Loucy (cell line): ENCODE measurements at regions not wholly inside any gene's neighbourhood (a gene's known extent, or its start where the extent isn't known, plus 50 kb on each side); places are given as distances from the start of the nearest gene placed in this dataset.

Experiments
- H2AFZ ChIP-seq: fragments of 200-600 bp; sonication (generic); 2 replicates; pipeline ENCODE4 v1.6.0; 2016; ENCODE audit warnings: antibody characterized with exemption, mild to moderate bottlenecking, low read length, moderate library complexity
- H3F3A ChIP-seq: fragments of 200-600 bp; 2 replicates; pipeline ENCODE4 v1.6.0; 2016; ENCODE audit warnings: antibody characterized with exemption, low read depth, mild to moderate bottlenecking
- H3K27me3 ChIP-seq: fragments of 200-600 bp; sonication (generic); 2 replicates; pipeline ENCODE4 v1.6.1; 2014; ENCODE audit warnings: low read length, mild to moderate bottlenecking; ENCODE audit not compliant: insufficient read depth, poor library complexity, severe bottlenecking
- H3K36me3 ChIP-seq: fragments of 200-600 bp; sonication (generic); 2 replicates; pipeline ENCODE4 v1.6.1; 2016; ENCODE audit warnings: low read length; ENCODE audit not compliant: insufficient read depth
- H3K4me1 ChIP-seq: fragments of 200-600 bp; sonication (generic); 2 replicates; pipeline ENCODE4 v1.5.1; 2014; ENCODE audit warnings: low read length, mild to moderate bottlenecking; ENCODE audit not compliant: insufficient read depth, poor library complexity, severe bottlenecking
- H3K4me2 ChIP-seq: fragments of 200-600 bp; sonication (generic); 2 replicates; pipeline ENCODE4 v1.6.0; 2014; ENCODE audit warnings: antibody characterized with exemption, low read length, low read depth, mild to moderate bottlenecking; ENCODE audit not compliant: poor library complexity, severe bottlenecking
- H3K4me3 ChIP-seq: fragments of 200-600 bp; sonication (generic); 2 replicates; pipeline ENCODE4 v1.5.1; 2014; ENCODE audit warnings: low read length, mild to moderate bottlenecking, mixed read lengths; ENCODE audit not compliant: poor library complexity, severe bottlenecking
- H3K79me2 ChIP-seq: fragments of 200-600 bp; sonication (generic); 2 replicates; pipeline ENCODE4 v1.6.1; 2014; ENCODE audit warnings: low read length; ENCODE audit not compliant: insufficient read depth
- H3K9ac ChIP-seq: fragments of 200-600 bp; sonication (generic); 2 replicates; pipeline ENCODE4 v1.6.0; 2014; ENCODE audit warnings: mild to moderate bottlenecking, low read depth, low read length, moderate library complexity; ENCODE audit not compliant: poor library complexity, severe bottlenecking
- H3K9me2 ChIP-seq: fragments of 200-600 bp; sonication (generic); replicated peaks from 2 replicates; pipeline ENCODE4 v1.6.1; 2016; ENCODE audit warnings: low read depth, low read length, mixed read lengths
- H3K9me3 ChIP-seq: fragments of 200-600 bp; sonication (generic); 2 replicates; pipeline ENCODE4 v1.6.1; 2014; ENCODE audit warnings: mild to moderate bottlenecking, antibody characterized with exemption, low read length, low read depth; ENCODE audit not compliant: insufficient read depth
- H4K20me1 ChIP-seq: fragments of 200-600 bp; sonication (generic); 2 replicates; pipeline ENCODE4 v1.6.0; 2014; ENCODE audit warnings: antibody characterized with exemption, low read length, mild to moderate bottlenecking; ENCODE audit not compliant: insufficient read depth, poor library complexity, severe bottlenecking
- EZH2phosphoT487 ChIP-seq: fragments of 200-600 bp; IDR thresholded peaks from 2 replicates; pipeline ENCODE4 v1.6.1; 2018; ENCODE audit warnings: antibody characterized with exemption, mild to moderate bottlenecking, moderate library complexity, borderline replicate concordance
- TF ChIP-seq, protein P1 (sequence below): fragments of 200-600 bp; sonication (generic); conservative IDR thresholded peaks from 2 replicates; pipeline ENCODE4 v1.5.1; 2014; ENCODE audit warnings: mild to moderate bottlenecking, antibody characterized with exemption, low read length

DNA sequence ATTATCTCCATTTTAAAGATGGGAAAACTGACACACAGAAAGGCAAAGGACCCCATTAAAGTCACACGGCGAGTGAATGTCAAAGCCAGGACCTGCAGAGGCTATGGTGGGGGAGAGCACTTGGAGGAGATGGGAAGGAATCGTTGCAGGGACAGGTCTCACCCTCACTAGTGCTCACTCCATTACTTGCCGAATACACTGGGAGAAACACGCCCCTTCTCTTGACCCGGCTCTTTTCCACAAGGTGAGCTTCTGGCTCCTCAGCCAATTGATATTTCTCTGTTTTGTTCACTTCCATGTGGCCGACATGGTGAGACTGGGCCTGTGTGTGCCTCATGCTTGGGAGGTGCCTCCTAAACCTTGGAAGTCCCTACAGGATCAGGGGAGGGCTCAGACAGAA is 117.8 kb upstream of the KCNG1 start:
- no peak for TF ChIP-seq EZH2phosphoT487
- no peaks in the 10 kb centered on the region for H3K27me3 ChIP-seq

DNA sequence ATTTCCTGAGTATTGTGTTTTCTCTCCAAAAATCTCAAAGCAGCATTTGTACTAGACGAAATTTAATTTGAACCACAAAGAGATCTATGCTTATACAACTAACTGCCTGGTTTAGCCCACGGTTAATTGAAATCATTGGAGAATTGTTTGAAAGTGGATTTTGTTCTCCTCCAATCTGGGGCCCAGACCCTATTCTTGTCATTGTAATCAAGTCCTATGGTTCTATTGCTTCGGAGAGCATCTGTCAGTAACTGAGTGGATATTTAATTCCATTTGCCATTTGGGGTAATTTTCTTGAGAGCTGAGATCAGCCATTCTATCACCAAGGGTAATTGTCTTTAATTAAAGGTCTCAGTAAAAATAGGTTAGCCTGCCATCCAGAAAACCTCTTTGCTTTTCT is 117.0 kb upstream of the KCNG1 start:
- Histone ChIP-seq H3K9me2 (no peaks in the 10 kb centered on the region), H3K9me3 (no peaks in the 10 kb centered on the region), H3K36me3 (no peaks in the 10 kb centered on the region), H3K4me3 (no peak overlapping the region), H3K27me3 (no peaks in the 10 kb centered on the region), H3K9ac (no peak overlapping the region), H3K4me2 (no peak overlapping the region), H3K4me1 (no peaks in the 10 kb centered on the region), H4K20me1 (no peaks in the 10 kb centered on the region), H3F3A (no peaks in the 10 kb centered on the region), H3K79me2 (no peaks in the 10 kb centered on the region), H2AFZ (no peak overlapping the region)
- TF ChIP-seq, protein P1, sequence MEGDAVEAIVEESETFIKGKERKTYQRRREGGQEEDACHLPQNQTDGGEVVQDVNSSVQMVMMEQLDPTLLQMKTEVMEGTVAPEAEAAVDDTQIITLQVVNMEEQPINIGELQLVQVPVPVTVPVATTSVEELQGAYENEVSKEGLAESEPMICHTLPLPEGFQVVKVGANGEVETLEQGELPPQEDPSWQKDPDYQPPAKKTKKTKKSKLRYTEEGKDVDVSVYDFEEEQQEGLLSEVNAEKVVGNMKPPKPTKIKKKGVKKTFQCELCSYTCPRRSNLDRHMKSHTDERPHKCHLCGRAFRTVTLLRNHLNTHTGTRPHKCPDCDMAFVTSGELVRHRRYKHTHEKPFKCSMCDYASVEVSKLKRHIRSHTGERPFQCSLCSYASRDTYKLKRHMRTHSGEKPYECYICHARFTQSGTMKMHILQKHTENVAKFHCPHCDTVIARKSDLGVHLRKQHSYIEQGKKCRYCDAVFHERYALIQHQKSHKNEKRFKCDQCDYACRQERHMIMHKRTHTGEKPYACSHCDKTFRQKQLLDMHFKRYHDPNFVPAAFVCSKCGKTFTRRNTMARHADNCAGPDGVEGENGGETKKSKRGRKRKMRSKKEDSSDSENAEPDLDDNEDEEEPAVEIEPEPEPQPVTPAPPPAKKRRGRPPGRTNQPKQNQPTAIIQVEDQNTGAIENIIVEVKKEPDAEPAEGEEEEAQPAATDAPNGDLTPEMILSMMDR, result no peak
- TF ChIP-seq EZH2phosphoT487, result no peak

More for the DNA sequence above, 117.8 kb upstream of the KCNG1 start:
- H3K4me3 ChIP-seq, result no peak overlapping the region
- H3F3A ChIP-seq, result no peaks in the 10 kb centered on the region
- H3K4me2 ChIP-seq, result no peak overlapping the region
- no peaks in the 10 kb centered on the region for H3K9me3 ChIP-seq
- H3K4me1 ChIP-seq, result no peaks in the 10 kb centered on the region
- H3K79me2 ChIP-seq, result no peaks in the 10 kb centered on the region
- H3K36me3 ChIP-seq, result no peaks in the 10 kb centered on the region
- H3K9ac ChIP-seq, result no peak overlapping the region
- H3K9me2 ChIP-seq, result no peaks in the 10 kb centered on the region
- no peaks in the 10 kb centered on the region for H4K20me1 ChIP-seq
- H2AFZ ChIP-seq, result no peak overlapping the region

DNA sequence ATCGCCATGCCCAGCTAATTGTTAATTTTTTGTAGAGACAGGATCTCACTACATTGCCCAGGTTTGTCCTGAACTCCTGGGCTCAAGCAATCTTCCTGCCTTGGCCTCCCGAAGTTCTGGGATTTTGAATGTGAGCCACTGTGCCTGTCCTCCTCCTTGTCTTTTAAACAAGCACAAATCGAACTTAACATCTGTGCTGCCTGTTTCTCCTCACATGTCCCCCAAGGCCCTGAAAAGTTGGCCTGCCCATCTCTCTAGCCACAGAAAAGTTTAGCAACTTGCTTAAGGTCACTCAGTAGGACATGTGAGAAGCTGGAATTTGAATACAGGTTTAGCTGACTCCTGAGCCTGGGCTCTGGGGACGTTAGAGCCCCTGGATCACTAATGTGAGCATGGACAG is 115.7 kb upstream of the KCNG1 start:
- TF ChIP-seq, protein P1, result no peak
- no peak for TF ChIP-seq EZH2phosphoT487
- Histone ChIP-seq H3K9me3 (no peaks in the 10 kb centered on the region), H4K20me1 (no peaks in the 10 kb centered on the region), H3K27me3 (no peaks in the 10 kb centered on the region), H3K36me3 (no peaks in the 10 kb centered on the region), H3K4me3 (no peak overlapping the region), H2AFZ (no peak overlapping the region), H3K9me2 (no peaks in the 10 kb centered on the region), H3K4me1 (no peaks in the 10 kb centered on the region), H3F3A (no peaks in the 10 kb centered on the region), H3K79me2 (no peaks in the 10 kb centered on the region), H3K9ac (no peak overlapping the region), H3K4me2 (no peak overlapping the region)

DNA sequence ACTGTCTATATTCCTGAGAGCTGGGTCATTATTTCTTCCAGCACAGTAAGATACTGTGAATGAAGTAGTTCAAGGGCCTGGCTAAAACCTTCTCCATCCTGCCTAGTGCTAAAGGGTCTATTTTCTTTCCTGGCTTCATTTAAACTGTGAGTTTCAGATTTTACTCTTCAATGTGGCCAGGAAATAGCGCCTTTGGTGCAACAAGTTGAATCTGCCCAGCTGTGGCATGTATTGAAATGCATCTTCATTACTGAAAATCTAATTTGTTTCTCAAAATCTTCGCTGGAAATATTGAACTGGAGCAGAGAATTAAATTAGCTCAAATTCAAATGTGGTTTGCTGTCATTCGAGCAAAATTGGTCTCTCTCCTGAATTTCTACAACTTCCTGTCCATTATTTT is 114.6 kb upstream of the KCNG1 start:
- Histone ChIP-seq H3K9me3 (no peaks in the 10 kb centered on the region), H3K79me2 (no peaks in the 10 kb centered on the region), H2AFZ (no peak overlapping the region), H3K4me2 (no peak overlapping the region), H3K4me1 (no peaks in the 10 kb centered on the region), H3K4me3 (no peak overlapping the region), H3K9me2 (no peaks in the 10 kb centered on the region), H3K36me3 (no peaks in the 10 kb centered on the region), H3K27me3 (no peaks in the 10 kb centered on the region), H3K9ac (no peak overlapping the region), H3F3A (no peaks in the 10 kb centered on the region), H4K20me1 (no peaks in the 10 kb centered on the region)
- TF ChIP-seq, protein P1, result no peak
- TF ChIP-seq EZH2phosphoT487, result no peak
